Transverse colon (tissue), 4 donors: ENCODE measurements at regions not wholly inside any gene's neighbourhood (a gene's known extent, or its start where the extent isn't known, plus 50 kb on each side); places are given as distances from the start of the nearest gene placed in this dataset.
"Not testable (repeated sequence)": the region's sequence is repeated elsewhere in the genome, so short reads cannot be mapped to it uniquely, and the experiment has no call there.

Experiments
- DNase-seq: peaks from one replicate; pipeline ENCODE4 v3.0.0-alpha.2; 2019
- H3K27ac ChIP-seq, 4 donors: fragments of 200-600 bp; sonication (generic); 2 replicates each; pipeline ENCODE4 v1.5.1; 2016 to 2018; ENCODE audit warnings: inconsistent platforms in 4 of 4
- H3K27me3 ChIP-seq: fragments of 200-600 bp; sonication (generic); 2 replicates; pipeline ENCODE4 v1.5.1; 2017; ENCODE audit warnings: inconsistent platforms
- H3K36me3 ChIP-seq, 4 donors: fragments of 200-600 bp; sonication (generic); 2 replicates each; pipeline ENCODE4 v1.5.1; 2017 to 2019; ENCODE audit warnings: inconsistent platforms in 4 of 4
- H3K4me1 ChIP-seq, 4 donors: fragments of 200-600 bp; sonication (generic); 2 replicates each; pipeline ENCODE4 v1.5.1; 2017 to 2020; ENCODE audit warnings: inconsistent platforms in 4 of 4
- H3K4me3 ChIP-seq, 4 donors: fragments of 200-600 bp; sonication (generic); 1 replicate in 1 of 4; 2 replicates in 3 of 4; pipeline versions ENCODE4 v1.5.1 to v1.6.1; 2017 to 2019; ENCODE audit warnings: inconsistent platforms in 4 of 4
- H3K9me3 ChIP-seq, 2 donors: fragments of 200-600 bp; sonication (generic); 2 replicates each; pipeline ENCODE4 v1.5.1; 2017 to 2019; ENCODE audit warnings: inconsistent platforms in 2 of 2
- CTCF ChIP-seq, 5 experiments: fragments of 200-600 bp in 3 of 5; fragments of 450-650 bp in 2 of 5; sonication (generic) in 3 of 5; IDR thresholded peaks; 1 replicate in 2 of 5; 2 replicates in 3 of 5; pipeline ENCODE4 v1.5.1; 2016 to 2017; ENCODE audit warnings: antibody characterized with exemption in 5 of 5, inconsistent platforms in 3 of 5, mild to moderate bottlenecking in 2 of 5, moderate library complexity in 1 of 5
- EP300 ChIP-seq: sonication (generic); formaldehyde crosslinking; IDR thresholded peaks from one replicate; pipeline ENCODE4 v1.6.1; 2017; ENCODE audit warnings: antibody characterized with exemption, low read depth
- POLR2A ChIP-seq: fragments of 450-650 bp; IDR thresholded peaks from one replicate; pipeline ENCODE4 v1.6.1; 2016; ENCODE audit warnings: antibody characterized with exemption, mild to moderate bottlenecking, moderate library complexity
- POLR2AphosphoS5 ChIP-seq, 3 donors: sonication (generic); formaldehyde crosslinking; IDR thresholded peaks; one replicate each; pipeline ENCODE4 v1.6.1; 2016; ENCODE audit warnings: antibody characterized with exemption in 3 of 3
- WGBS, 2 donors: methylation state at CpG; one replicate each; pipeline ENCODE4 v1.1.5; 2018; ENCODE audit warnings: low coverage in 1 of 2; 5-methylcytosine and 5-hydroxymethylcytosine counted together
- in situ Hi-C, 4 donors: fragments of 200-750 bp; cut with MboI; loops; one replicate each; pipeline versions ENCODE4 v1.15.0 to v1.15.1; 2017; ENCODE audit warnings: low sequenced_read_pairs in 3 of 4, low pct_ligation_motif_present in 1 of 4, low pct_unique_long_range_greater_than_20kb in 1 of 4
- intact Hi-C: fragments of 100-400 bp; cut with DNase I; formaldehyde crosslinking; loops from one replicate; pipeline ENCODE4 v1.15.1; 2023; ENCODE audit warnings: low total_unique reads

- Histone ChIP-seq H3K4me3 (no peak overlapping the region), H3K27me3 (no peaks in the 10 kb centered on the region), H3K27ac (no peak overlapping the region), H3K9me3 (peaks cover 0 to 1% of the 10 kb centered on the region in 2 donors), H3K4me1 (no peaks in the 10 kb centered on the region), H3K36me3 (no peaks in the 10 kb centered on the region)
- intact Hi-C loops, result no loop called here
- no peak for DNase-seq
- WGBS, 2 donors, result 51 to 70% methylated on average over 7 of the region's 7 CpGs
- in situ Hi-C loops, result no loop called here
- no peak for TF ChIP-seq POLR2A
- no peak for TF ChIP-seq EP300
- TF ChIP-seq POLR2AphosphoS5 (IDR thresholded peaks at IDR 0.05), result no peak
- no peak for TF ChIP-seq CTCF (IDR thresholded peaks at IDR 0.05)
These were observed 68.2 kb downstream of the BARX1 start for GRCh38 chr9:93886911-93887310.

GRCh38 chr9:93884808-93885207, 70.3 kb downstream of the BARX1 start:
- H3K27me3 ChIP-seq, result no peaks in the 10 kb centered on the region

GRCh38 chr9:93879662-93880407, 75.3 kb downstream of the BARX1 start:
- H3K9me3 ChIP-seq, result peaks cover 5 to 13% of the 10 kb centered on the region in 2 donors
- H3K36me3 ChIP-seq, in situ Hi-C loops, H3K4me3 ChIP-seq, H3K4me1 ChIP-seq, H3K27ac ChIP-seq, intact Hi-C loops, H3K27me3 ChIP-seq, DNase-seq: not testable (repeated sequence)
- 80 to 94% methylated on average over 1 to 33 of the region's 35 CpGs for whole genome bisulfite sequencing, 2 donors

More at GRCh38 chr9:93884808-93885207, 70.3 kb downstream of the BARX1 start:
- Histone ChIP-seq H3K27ac (no peak overlapping the region), H3K4me1 (no peaks in the 10 kb centered on the region), H3K36me3 (no peaks in the 10 kb centered on the region), H3K4me3 (no peak overlapping the region), H3K9me3 (no peaks in the 10 kb centered on the region)
- TF ChIP-seq CTCF (IDR thresholded peaks at IDR 0.05), result no peak
- TF ChIP-seq EP300, result no peak
- intact Hi-C loops, result no loop called here
- DNase-seq, result no peak
- in situ Hi-C loops, result no loop called here
- WGBS, 2 donors, result 14 to 17% methylated on average over 1 of the region's 1 CpG

GRCh38 chr9:93875330-93875729, 79.8 kb downstream of the BARX1 start:
- Histone ChIP-seq H3K4me3 (no peak overlapping the region), H3K27me3 (no peaks in the 10 kb centered on the region), H3K27ac (no peak overlapping the region), H3K4me1 (no peaks in the 10 kb centered on the region), H3K36me3 (no peaks in the 10 kb centered on the region), H3K9me3 (peaks cover 14 to 21% of the 10 kb centered on the region in 2 donors)
- in situ Hi-C loops, result no loop called here
- no peak for DNase-seq
- intact Hi-C loops, result no loop called here
- TF ChIP-seq POLR2AphosphoS5 (IDR thresholded peaks at IDR 0.05), result no peak
- no peak for TF ChIP-seq CTCF (IDR thresholded peaks at IDR 0.05)
- no peak for TF ChIP-seq POLR2A
- TF ChIP-seq EP300, result no peak

GRCh38 chr9:93874242-93874641, 80.9 kb downstream of the BARX1 start:
- Histone ChIP-seq H3K9me3 (peaks cover 14 to 21% of the 10 kb centered on the region in 2 donors), H3K27ac (no peak overlapping the region), H3K4me3 (no peak overlapping the region), H3K4me1 (no peaks in the 10 kb centered on the region), H3K27me3 (no peaks in the 10 kb centered on the region), H3K36me3 (no peaks in the 10 kb centered on the region)
- intact Hi-C loops, result no loop called here
- no peak for TF ChIP-seq POLR2AphosphoS5 (IDR thresholded peaks at IDR 0.05)
- TF ChIP-seq POLR2A, result no peak
- no peak for TF ChIP-seq CTCF (IDR thresholded peaks at IDR 0.05)
- TF ChIP-seq EP300, result no peak
- in situ Hi-C loops, result no loop called here
- no peak for DNase-seq
